DMS53 (cell line): ENCODE measurements at regions not wholly inside any gene's neighbourhood (a gene's known extent, or its start where the extent isn't known, plus 50 kb on each side); places are given as distances from the start of the nearest gene placed in this dataset.
A peak's percentile ranks its signal among the peaks of the same experiment; 100 is the strongest.
"Not testable (repeated sequence)": the region's sequence is repeated elsewhere in the genome, so short reads cannot be mapped to it uniquely, and the experiment has no call there.

Experiments
- DNase-seq: peaks from one replicate; lab custom pipeline; 2025; lab: John Stamatoyannopoulos, UW

DNA sequence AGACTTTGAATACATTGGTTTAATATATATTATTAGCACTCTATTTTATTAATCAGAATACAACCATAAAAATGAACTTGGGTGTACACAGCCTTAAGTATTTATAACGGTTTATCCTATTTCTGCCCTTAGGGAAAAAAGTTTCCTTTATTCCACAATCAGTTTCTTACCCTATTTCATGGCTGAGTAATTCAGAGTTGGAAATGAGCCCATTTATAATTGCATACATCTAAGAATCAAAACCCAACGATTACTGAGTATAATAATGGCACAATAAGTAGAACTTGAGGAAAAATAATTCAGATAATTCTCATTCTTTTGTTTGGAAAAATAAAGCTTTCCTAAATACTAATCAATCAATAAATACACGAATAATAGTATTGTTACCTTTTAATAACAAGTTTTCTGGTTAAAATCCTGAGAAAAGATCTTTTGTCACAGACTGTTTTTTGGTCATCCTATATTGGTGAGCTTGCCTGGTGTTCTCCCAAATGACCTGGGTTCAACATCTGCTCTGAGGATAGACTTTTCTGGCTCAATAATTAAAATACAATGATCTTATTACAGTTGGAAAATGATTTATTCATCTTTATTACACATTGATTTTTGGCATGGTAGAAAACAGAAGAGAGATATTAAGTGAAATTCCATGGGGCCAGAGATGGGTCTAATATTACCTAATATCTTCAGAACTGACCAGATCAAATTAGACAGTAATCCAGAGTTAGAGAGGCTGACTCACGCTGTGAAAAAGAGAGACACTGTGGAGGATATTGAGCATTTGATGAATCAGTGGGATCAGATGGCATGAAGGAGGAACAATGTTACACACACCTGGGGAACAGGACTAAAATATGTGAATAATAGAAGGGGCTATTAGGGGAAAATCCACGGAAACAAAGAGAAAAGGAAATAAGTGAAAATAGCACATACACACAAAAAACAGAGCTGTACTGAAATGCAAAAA, 162.1 kb upstream of the TBX18 start:
- peak; percentile 58 for DNase-seq

DNA sequence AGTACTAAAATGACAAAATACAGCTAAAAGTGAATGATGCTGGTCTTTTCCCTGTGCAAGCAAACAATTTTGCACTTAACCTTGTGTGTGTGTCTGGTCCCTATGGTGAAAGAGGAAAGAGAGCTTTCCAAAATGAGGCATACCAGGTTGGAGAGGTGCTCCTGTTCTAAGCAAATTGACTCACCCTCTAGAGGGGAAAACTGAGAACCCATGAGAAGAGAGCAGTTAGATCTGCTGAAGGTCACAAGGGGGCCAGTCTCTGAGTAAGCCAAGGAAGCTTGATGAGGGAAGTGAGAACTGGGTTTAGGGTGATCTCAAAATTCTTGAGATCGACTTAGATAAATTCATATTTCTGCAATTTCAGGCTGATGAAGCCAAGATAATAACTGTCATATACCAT, 157.5 kb upstream of the TBX18 start:
- peak; percentile 72 for DNase-seq

DNA sequence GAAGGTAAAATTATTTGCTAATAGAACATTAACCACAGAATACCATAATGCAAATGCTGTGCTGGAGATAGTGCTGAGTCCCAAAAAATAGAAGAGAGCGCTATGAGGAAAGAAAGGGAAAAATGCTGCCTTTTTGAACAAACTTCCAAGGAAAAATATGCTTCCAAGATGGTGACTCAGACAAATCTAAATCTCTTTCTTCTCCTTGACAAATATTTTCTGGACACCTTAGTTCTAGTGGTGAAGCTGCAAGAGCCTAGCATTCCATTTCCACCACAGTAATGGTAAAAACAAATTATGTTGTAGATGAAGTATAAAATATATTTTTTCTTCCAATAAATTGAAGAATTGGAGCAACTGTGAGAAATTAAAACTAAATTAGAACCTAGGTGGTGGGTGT, 155.6 kb upstream of the TBX18 start:
- DNase-seq = no peak

DNA sequence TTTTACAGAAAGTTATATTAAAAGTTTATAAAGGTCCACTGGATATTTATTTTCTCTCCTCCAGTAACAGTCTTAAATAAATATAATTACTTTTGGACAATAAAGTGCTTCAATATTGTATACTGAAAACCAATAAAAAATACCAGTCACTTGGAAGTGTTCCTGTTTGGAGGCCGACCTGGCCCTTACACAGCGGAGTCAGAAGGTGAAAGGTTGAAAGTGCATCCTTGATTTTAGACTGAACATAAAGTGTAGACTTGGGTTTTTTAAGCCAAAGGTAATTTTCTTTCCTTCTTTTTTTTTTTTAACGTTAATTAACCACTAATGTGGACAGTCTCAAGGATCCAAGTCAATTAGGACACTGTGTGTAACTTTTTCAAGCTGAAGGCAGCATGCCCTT, 152.3 kb upstream of the TBX18 start:
- DNase-seq = no peak

GRCh38 chr6:84912472-84913322, 148.3 kb upstream of the TBX18 start:
- DNase-seq = peak; percentile 58

DNA sequence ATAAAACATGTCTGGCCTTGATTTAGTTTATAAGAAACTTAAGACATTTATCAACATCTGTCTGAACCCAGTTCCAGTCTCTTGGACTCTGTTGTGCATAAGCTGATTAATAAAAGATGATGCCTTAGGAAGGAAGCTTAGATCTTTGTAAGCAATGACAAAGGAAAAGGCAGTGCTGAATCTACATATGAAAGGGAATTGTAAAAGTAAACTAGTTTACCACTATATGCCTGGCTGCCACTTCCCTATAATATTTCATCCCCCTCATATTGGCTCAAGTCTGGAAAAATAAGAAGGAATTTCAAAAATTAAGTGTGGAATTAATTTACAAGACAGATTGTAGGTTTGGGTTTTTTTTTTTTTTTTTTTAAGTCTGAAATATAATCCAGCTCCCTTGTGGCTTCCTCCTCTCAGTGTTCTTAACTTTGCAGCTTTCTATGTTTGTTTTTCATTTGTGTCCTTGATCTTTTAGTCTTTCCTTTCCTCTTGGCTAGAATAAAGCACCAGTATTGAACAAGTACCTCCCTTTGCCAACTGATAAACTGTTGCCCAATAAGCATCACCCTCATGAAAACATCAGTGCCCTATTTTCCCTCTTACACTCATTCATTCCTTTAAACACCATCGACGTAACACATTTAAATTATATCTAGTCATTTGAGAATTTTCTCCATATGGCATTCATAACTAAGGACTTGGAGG, 146.7 kb upstream of the TBX18 start:
- DNase-seq = peak; percentile 8

- no peak for DNase-seq
Observed at GRCh38 chr6:84908304-84908904, 144.0 kb upstream of the TBX18 start.

DNA sequence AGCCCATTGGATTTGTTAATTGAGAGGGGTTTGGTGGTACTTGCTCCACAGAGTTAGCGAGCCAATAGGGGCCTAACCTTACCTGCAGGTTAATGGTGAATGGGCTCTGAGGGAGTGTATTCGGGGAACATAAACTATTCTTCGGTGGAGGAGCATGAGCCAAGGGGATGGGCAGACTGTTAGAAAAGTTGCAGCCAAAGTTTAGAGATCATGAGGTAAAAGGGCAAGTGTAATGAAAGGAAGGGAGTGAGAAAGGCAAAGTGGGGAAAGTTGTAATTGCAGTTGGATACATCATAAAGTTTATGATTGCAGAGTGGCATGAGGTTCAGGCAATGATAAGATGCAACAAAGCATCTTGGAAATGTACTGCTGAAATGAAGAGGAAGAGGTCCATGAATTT, 142.1 kb upstream of the TBX18 start:
- DNase-seq = no peak

DNA sequence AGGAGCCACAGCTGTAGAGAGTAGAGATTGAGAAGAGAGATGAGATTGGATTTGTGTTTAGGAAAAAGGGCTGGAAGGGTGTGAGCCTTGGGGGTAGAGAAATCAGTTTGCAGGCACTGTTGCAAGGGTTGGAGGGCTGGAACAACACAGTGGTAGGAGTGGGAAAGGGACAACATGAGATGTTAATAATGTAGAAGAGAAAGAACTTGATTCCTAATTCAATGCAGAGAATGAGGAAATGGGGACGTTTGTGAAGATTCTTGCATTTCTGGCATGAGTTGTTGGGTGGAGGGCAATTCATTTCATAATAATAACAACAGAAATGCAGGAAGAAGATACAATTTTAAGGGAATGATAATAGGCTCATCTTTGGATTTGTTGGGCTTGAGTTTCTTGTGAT, 141.4 kb upstream of the TBX18 start:
- DNase-seq = no peak

- no peak for DNase-seq
Observed at GRCh38 chr6:84902354-84902928, 138.0 kb upstream of the TBX18 start.

- peak; percentile 79 for DNase-seq
Observed at GRCh38 chr6:84897988-84898594, 133.7 kb upstream of the TBX18 start.

- no peak for DNase-seq
Observed at GRCh38 chr6:84897011-84897410, 132.6 kb upstream of the TBX18 start.

GRCh38 chr6:84892671-84893070, 128.3 kb upstream of the TBX18 start:
- no peak for DNase-seq

- DNase-seq = peak; percentile 33
Observed at GRCh38 chr6:84882768-84883766, 118.7 kb upstream of the TBX18 start.

DNA sequence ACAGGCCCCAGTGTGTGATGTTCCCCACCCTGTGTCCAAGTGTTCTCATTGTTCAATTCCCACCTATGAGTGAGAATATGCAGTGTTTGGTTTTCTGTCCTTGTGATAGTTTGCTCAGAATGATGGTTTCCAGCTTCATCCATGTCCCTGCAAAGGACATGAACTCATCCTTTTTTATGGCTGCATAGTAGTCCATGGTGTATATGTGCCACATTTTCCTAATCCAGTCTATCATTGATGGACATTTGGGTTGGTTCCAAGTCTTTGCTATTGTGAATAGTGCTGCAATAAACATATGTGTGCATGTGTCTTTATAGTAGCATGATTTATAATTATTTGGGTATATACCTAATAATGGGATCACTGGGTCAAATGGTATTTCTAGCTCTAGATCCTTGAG, 115.0 kb upstream of the TBX18 start:
- not testable (repeated sequence) for DNase-seq

- no peak for DNase-seq
Observed at GRCh38 chr6:84877515-84878210, 113.3 kb upstream of the TBX18 start.

GRCh38 chr6:84876723-84877514, 112.5 kb upstream of the TBX18 start:
- DNase-seq = no peak

DNA sequence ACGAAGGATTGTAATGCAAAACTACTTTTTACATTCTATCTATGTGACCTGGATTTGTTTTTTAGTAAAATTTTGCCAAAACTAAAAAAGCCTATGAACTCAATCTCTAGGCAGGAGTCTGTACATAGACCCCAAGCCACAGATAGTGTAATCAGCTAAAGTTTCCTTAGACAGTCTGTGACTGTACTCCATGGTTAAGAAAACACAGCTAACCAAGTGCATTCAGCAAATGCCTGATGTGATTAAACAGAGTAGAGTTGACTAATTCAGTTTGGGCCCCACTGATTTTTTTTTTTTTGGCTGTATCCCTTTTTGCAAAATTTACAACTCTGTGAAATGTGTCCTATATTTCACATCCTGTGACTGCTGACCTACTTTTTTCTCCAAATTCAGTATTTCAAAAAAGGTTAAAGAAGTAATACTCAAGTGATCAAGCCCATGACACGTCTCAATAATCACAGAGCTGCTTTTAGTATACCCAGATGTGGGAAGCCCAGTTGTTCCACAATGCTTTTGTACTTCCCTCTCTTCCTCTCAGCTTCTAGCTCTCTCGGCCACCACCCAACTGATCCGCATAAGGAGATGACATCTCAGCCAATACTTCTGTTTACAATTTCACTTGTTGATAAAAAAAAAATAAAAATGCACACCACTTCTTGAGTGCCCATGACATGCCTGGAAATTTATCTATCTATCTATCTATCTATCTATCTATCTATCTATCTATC, 108.8 kb upstream of the TBX18 start:
- no peak for DNase-seq
